PC-9 (cell line): ENCODE measurements at regions not wholly inside any gene's neighbourhood (a gene's known extent, or its start where the extent isn't known, plus 50 kb on each side); places are given as distances from the start of the nearest gene placed in this dataset.

Source experiments
- EZH2 ChIP-seq: fragments of 200-600 bp; sonication (generic); IDR thresholded peaks from 2 replicates; pipeline ENCODE4 v1.8.0; 2017; ENCODE audit warnings: antibody characterized with exemption, low read depth
- TF ChIP-seq, protein P1 (sequence below): fragments of 200-600 bp; sonication (generic); conservative IDR thresholded peaks from 2 replicates; pipeline ENCODE4 v1.6.1; 2017; ENCODE audit warnings: mixed run types, antibody characterized with exemption, mild to moderate bottlenecking, moderate library complexity

- TF ChIP-seq, protein P1, sequence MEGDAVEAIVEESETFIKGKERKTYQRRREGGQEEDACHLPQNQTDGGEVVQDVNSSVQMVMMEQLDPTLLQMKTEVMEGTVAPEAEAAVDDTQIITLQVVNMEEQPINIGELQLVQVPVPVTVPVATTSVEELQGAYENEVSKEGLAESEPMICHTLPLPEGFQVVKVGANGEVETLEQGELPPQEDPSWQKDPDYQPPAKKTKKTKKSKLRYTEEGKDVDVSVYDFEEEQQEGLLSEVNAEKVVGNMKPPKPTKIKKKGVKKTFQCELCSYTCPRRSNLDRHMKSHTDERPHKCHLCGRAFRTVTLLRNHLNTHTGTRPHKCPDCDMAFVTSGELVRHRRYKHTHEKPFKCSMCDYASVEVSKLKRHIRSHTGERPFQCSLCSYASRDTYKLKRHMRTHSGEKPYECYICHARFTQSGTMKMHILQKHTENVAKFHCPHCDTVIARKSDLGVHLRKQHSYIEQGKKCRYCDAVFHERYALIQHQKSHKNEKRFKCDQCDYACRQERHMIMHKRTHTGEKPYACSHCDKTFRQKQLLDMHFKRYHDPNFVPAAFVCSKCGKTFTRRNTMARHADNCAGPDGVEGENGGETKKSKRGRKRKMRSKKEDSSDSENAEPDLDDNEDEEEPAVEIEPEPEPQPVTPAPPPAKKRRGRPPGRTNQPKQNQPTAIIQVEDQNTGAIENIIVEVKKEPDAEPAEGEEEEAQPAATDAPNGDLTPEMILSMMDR = no peak
- TF ChIP-seq EZH2 = no peak
These were observed 544.3 kb downstream of the EFNB2 start for GRCh38 chr13:105991131-105991530.
